GM23338 (cell line): ENCODE measurements at regions not wholly inside any gene's neighbourhood (a gene's known extent, or its start where the extent isn't known, plus 50 kb on each side); places are given as distances from the start of the nearest gene placed in this dataset.

ENCODE experiments used
- ATAC-seq: fragments of 200-7000 bp; cut with Tn5 transposase; 3 replicates; pipeline ENCODE4 v1.9.1; 2020
- DNase-seq: peaks from one replicate; pipeline ENCODE4 v3.0.0-alpha.2; 2015; ENCODE audit warnings: low spot score
- H2AFZ ChIP-seq: fragments of 200-600 bp; sonication (generic); 2 replicates; pipeline ENCODE4 v1.8.0; 2016; ENCODE audit warnings: antibody characterized with exemption, mild to moderate bottlenecking, moderate library complexity
- H3F3A ChIP-seq: fragments of 200-600 bp; sonication (generic); replicated peaks from 2 replicates; pipeline ENCODE4 v1.8.0; 2017; ENCODE audit warnings: antibody characterized with exemption, mixed run types, low read depth
- H3K27ac ChIP-seq: fragments of 200-600 bp; sonication (generic); 2 replicates; pipeline ENCODE4 v1.6.1; 2016; ENCODE audit warnings: low read depth
- H3K27me3 ChIP-seq: fragments of 200-600 bp; sonication (generic); 2 replicates; pipeline ENCODE4 v1.8.0; 2016; ENCODE audit warnings: mild to moderate bottlenecking, mixed run types, moderate library complexity; ENCODE audit not compliant: insufficient read depth
- H3K36me3 ChIP-seq: fragments of 200-600 bp; sonication (generic); 2 replicates; pipeline ENCODE4 v1.8.0; 2016; ENCODE audit warnings: mild to moderate bottlenecking; ENCODE audit not compliant: insufficient read depth
- H3K4me1 ChIP-seq: fragments of 200-600 bp; sonication (generic); 2 replicates; pipeline ENCODE4 v1.8.0; 2016; ENCODE audit warnings: mild to moderate bottlenecking, moderate library complexity; ENCODE audit not compliant: insufficient read depth
- H3K4me2 ChIP-seq: fragments of 200-600 bp; sonication (generic); 2 replicates; pipeline ENCODE4 v1.7.1; 2017; ENCODE audit warnings: mixed run types
- H3K4me3 ChIP-seq: fragments of 200-600 bp; sonication (generic); 2 replicates; pipeline ENCODE4 v1.6.1; 2016; ENCODE audit warnings: mixed run types
- H3K79me2 ChIP-seq: fragments of 200-600 bp; sonication (generic); replicated peaks from 2 replicates; pipeline ENCODE4 v1.8.0; 2017; ENCODE audit warnings: mild to moderate bottlenecking; ENCODE audit not compliant: insufficient read depth
- H3K9me2 ChIP-seq: fragments of 200-600 bp; sonication (generic); 2 replicates; pipeline ENCODE4 v1.8.0; 2017; ENCODE audit not compliant: insufficient read depth
- H4K20me1 ChIP-seq: fragments of 200-600 bp; sonication (generic); replicated peaks from 2 replicates; pipeline ENCODE4 v1.8.0; 2017; ENCODE audit warnings: mild to moderate bottlenecking; ENCODE audit not compliant: insufficient read depth
- H3K27ac Mint-ChIP-seq: 2 replicates; pipeline ENCODE4 v1.8.0; 2020; ENCODE audit warnings: inconsistent platforms, mild to moderate bottlenecking, moderate library complexity, mixed read lengths
- H3K27me3 Mint-ChIP-seq: 3 replicates; pipeline ENCODE4 v1.8.0; 2022; ENCODE audit warnings: low read depth, mild to moderate bottlenecking, moderate library complexity, mixed read lengths, inconsistent platforms; ENCODE audit not compliant: insufficient read depth, poor library complexity
- H3K36me3 Mint-ChIP-seq: 3 replicates; pipeline ENCODE4 v1.8.0; 2021; ENCODE audit warnings: low read depth, mild to moderate bottlenecking, inconsistent platforms, moderate library complexity, mixed read lengths
- H3K4me1 Mint-ChIP-seq: 3 replicates; pipeline ENCODE4 v1.8.0; 2020; ENCODE audit warnings: mild to moderate bottlenecking, inconsistent platforms, mixed read lengths
- H3K4me3 Mint-ChIP-seq: 3 replicates; pipeline ENCODE4 v1.8.0; 2021; ENCODE audit warnings: moderate library complexity, mild to moderate bottlenecking, inconsistent platforms, mixed read lengths
- H3K9me3 Mint-ChIP-seq: 3 replicates; pipeline ENCODE4 v1.8.0; 2020; ENCODE audit warnings: moderate library complexity, mild to moderate bottlenecking, inconsistent platforms, mixed read lengths
- CREB1 ChIP-seq: fragments of 250-450 bp; sonication (Bioruptor Pico); IDR thresholded peaks from 2 replicates; pipeline ENCODE4 v1.5.0; 2020; ENCODE audit warnings: low read depth, mild to moderate bottlenecking, moderate library complexity
- CTCF ChIP-seq, 2 experiments: fragments of 200-600 bp in 1 of 2; sonication (generic) in 1 of 2; conservative IDR thresholded peaks; 2 replicates each; pipeline versions ENCODE4 v1.5.1 to v1.6.1; 2016 to 2017; ENCODE audit warnings: antibody characterized with exemption in 2 of 2, low read depth in 2 of 2, mild to moderate bottlenecking in 2 of 2, moderate library complexity in 1 of 2
- ETS1 ChIP-seq: IDR thresholded peaks from 2 replicates; pipeline ENCODE4 v1.6.1; 2016; ENCODE audit warnings: antibody characterized with exemption
- EZH2 ChIP-seq: fragments of 200-600 bp; sonication (generic); IDR thresholded peaks from one replicate; pipeline ENCODE4 v1.8.0; 2017; ENCODE audit warnings: antibody characterized with exemption, mild to moderate bottlenecking, low read depth; ENCODE audit not compliant: unreplicated experiment
- EZH2phosphoT487 ChIP-seq: fragments of 200-600 bp; sonication (generic); IDR thresholded peaks from one replicate; pipeline ENCODE4 v1.8.1; 2018; ENCODE audit warnings: antibody characterized with exemption; ENCODE audit not compliant: unreplicated experiment
- JUNB ChIP-seq: IDR thresholded peaks from one replicate; pipeline ENCODE4 v1.6.1; 2016; ENCODE audit warnings: antibody characterized with exemption; ENCODE audit not compliant: unreplicated experiment
- NANOG ChIP-seq: IDR thresholded peaks from 2 replicates; pipeline ENCODE4 v1.6.1; 2016; ENCODE audit warnings: antibody characterized with exemption, borderline replicate concordance
- POLR2AphosphoS5 ChIP-seq: IDR thresholded peaks from 2 replicates; pipeline ENCODE4 v1.6.1; 2016; ENCODE audit warnings: antibody characterized with exemption, low read depth
- REST ChIP-seq: IDR thresholded peaks from one replicate; pipeline ENCODE4 v1.6.1; 2018; ENCODE audit warnings: antibody characterized with exemption; ENCODE audit not compliant: unreplicated experiment
- STAT1 ChIP-seq: IDR thresholded peaks from one replicate; pipeline ENCODE4 v1.6.1; 2016; ENCODE audit warnings: antibody characterized with exemption; ENCODE audit not compliant: unreplicated experiment
- ZNF331 ChIP-seq: fragments of 250-450 bp; sonication (Bioruptor Pico); IDR thresholded peaks from 2 replicates; pipeline ENCODE4 v1.5.0; 2020; ENCODE audit warnings: low read depth, mild to moderate bottlenecking, moderate library complexity
- ZNF462 ChIP-seq: fragments of 250-450 bp; sonication (Bioruptor Pico); IDR thresholded peaks from 2 replicates; pipeline ENCODE4 v1.5.0; 2020; ENCODE audit warnings: mild to moderate bottlenecking, moderate library complexity

GRCh38 chr4:138841343-138841742 is 174.2 kb upstream of the NOCT start:
- no peaks in the 10 kb centered on the region for H3K36me3 ChIP-seq
- Mint-ChIP-seq H3K27ac (no peak overlapping the region), H3K27me3 (peaks cover 3% of the 10 kb centered on the region), H3K9me3 (no peaks in the 10 kb centered on the region), H3K4me3 (no peak overlapping the region), H3K4me1 (peaks cover 15% of the 10 kb centered on the region), H3K36me3 (no peaks in the 10 kb centered on the region)
- H2AFZ ChIP-seq: peak overlapping the region; percentile 38; the same call in 1 of the 2 replicates
- no peak overlapping the region for H3K4me3 ChIP-seq
- H3F3A ChIP-seq: no peaks in the 10 kb centered on the region
- no peak overlapping the region for H3K27ac ChIP-seq
- H3K27me3 ChIP-seq: no peaks in the 10 kb centered on the region
- no peaks in the 10 kb centered on the region for H3K79me2 ChIP-seq
- no peaks in the 10 kb centered on the region for H3K9me2 ChIP-seq
- no peaks in the 10 kb centered on the region for H4K20me1 ChIP-seq
- H3K4me2 ChIP-seq: no peak overlapping the region
- ATAC-seq (no peak), DNase-seq (no peak)
- no peaks in the 10 kb centered on the region for H3K4me1 ChIP-seq
- TF ChIP-seq EZH2phosphoT487 (no peak), POLR2AphosphoS5 (no peak), CREB1 (CRISPR knock-in tag) (no peak), REST (no peak), STAT1 (no peak), ZNF331 (CRISPR knock-in tag) (no peak), NANOG (no peak), ETS1 (no peak), EZH2 (no peak), CTCF (conservative IDR thresholded peaks at IDR 0.05; ENCODE audit: low read depth in 2 of 2) (no peak), ZNF462 (CRISPR knock-in tag) (no peak), JUNB (no peak)
